ENCODE measurements at regions not wholly inside any gene's neighbourhood (a gene's known extent, or its start where the extent isn't known, plus 50 kb on each side); places are given as distances from the start of the nearest gene placed in this dataset.

- no peak for TF ChIP-seq CEBPB (IDR thresholded peaks at IDR 0.05; ENCODE audit: borderline replicate concordance in 1 of 2, low read depth in 2 of 2, low read length in 2 of 2)
- no peak for TF ChIP-seq YY1 (IDR thresholded peaks at IDR 0.05; ENCODE audit: low read depth, low read length)
- TF ChIP-seq USF1 (IDR thresholded peaks at IDR 0.05; ENCODE audit: borderline replicate concordance, extremely low read length, insufficient read depth, low read depth, low read length) = no peak
- TF ChIP-seq MYB (IDR thresholded peaks at IDR 0.05; ENCODE audit: borderline replicate concordance, low read depth, low read length) = no peak
- no peak for TF ChIP-seq SREBF2 (IDR thresholded peaks at IDR 0.05; ENCODE audit: low read length)
- no peak for TF ChIP-seq EGR1 (IDR thresholded peaks at IDR 0.05; ENCODE audit: borderline replicate concordance in 1 of 2, low read depth in 2 of 2, low read length in 2 of 2)
- no peak for TF ChIP-seq ATF3 (IDR thresholded peaks at IDR 0.05; ENCODE audit: borderline replicate concordance, extremely low read depth, low read depth, low read length)
- TF ChIP-seq CHD2 (IDR thresholded peaks at IDR 0.05; ENCODE audit: borderline replicate concordance, low read depth, low read length) = no peak
Measured at GRCh38 chr3:88230638-88231037, 80.9 kb downstream of the C3orf38 start (continued).

- H2AFZ ChIP-seq (ENCODE audit: control insufficient read depth, low read depth, low read length) = no peak overlapping the region
- WGBS (ENCODE audit: insufficient coverage, insufficient replicate concordance, low lambda C conversion rate, missing lambda C conversion rate) = 14% methylated on average over 4 of the region's 4 CpGs
- intact Hi-C loops (cut with micrococcal nuclease; ENCODE audit: unreplicated experiment) = no loop called here
- POLR2A ChIA-PET = no interaction called here
- ATAC-seq = no peak
- H3K27me3 ChIP-seq (replicated peaks in 1 of 2; ENCODE audit: control insufficient read depth in 2 of 2, insufficient read depth in 2 of 2, low read length in 1 of 2) = no peaks in the 10 kb centered on the region; a peak in 1 of 4 replicates
- in situ Hi-C loops (cut with MboI) = no loop called here
- no peak overlapping the region for H3K27ac ChIP-seq (ENCODE audit: control insufficient read depth, insufficient read depth)
- no peak overlapping the region for H3K4me3 ChIP-seq
- no peaks in the 10 kb centered on the region for H3K9me3 ChIP-seq (replicated peaks; ENCODE audit: control insufficient read depth, insufficient read depth, low read length)
- RAD21 ChIA-PET (ENCODE audit: unreplicated experiment) = no interaction called here
- H3K4me1 ChIP-seq (ENCODE audit: control insufficient read depth, insufficient read depth, low read length) = no peaks in the 10 kb centered on the region
- no peak for TF ChIP-seq KDM1A (IDR thresholded peaks at IDR 0.05; ENCODE audit: borderline replicate concordance)
- TF ChIP-seq ZZZ3 (IDR thresholded peaks at IDR 0.05; ENCODE audit: control insufficient read depth, insufficient read length, low read depth) = no peak
- no peak for TF ChIP-seq LARP7 (IDR thresholded peaks at IDR 0.05)
- no peak for TF ChIP-seq NR2C1 (IDR thresholded peaks at IDR 0.05)
- TF ChIP-seq RAD21 (IDR thresholded peaks at IDR 0.05; ENCODE audit: insufficient read depth, low read depth, low read length) = no peak
- TF ChIP-seq NBN (IDR thresholded peaks at IDR 0.05) = no peak
- no peak for TF ChIP-seq WRNIP1 (IDR thresholded peaks at IDR 0.05; ENCODE audit: borderline replicate concordance, low read depth, low read length)
- TF ChIP-seq CREB1 (IDR thresholded peaks at IDR 0.05; ENCODE audit: low read depth) = no peak
- no peak for TF ChIP-seq SIN3A (IDR thresholded peaks at IDR 0.05; ENCODE audit: low read depth, low read length)
- no peak for TF ChIP-seq NFXL1 (IDR thresholded peaks at IDR 0.05; ENCODE audit: borderline replicate concordance)
- no peak for TF ChIP-seq TARDBP (IDR thresholded peaks at IDR 0.05; ENCODE audit: borderline replicate concordance)
- no peak for TF ChIP-seq BHLHE40 (IDR thresholded peaks at IDR 0.05; ENCODE audit: borderline replicate concordance in 1 of 2, low read depth in 2 of 2, low read length in 1 of 2)
- TF ChIP-seq IRF3 (IDR thresholded peaks at IDR 0.05) = no peak
- no peak for TF ChIP-seq EGR1 (IDR thresholded peaks at IDR 0.05; ENCODE audit: borderline replicate concordance in 1 of 2, low read depth in 2 of 2, low read length in 2 of 2)
- no peak for TF ChIP-seq CHD1 (IDR thresholded peaks at IDR 0.05; ENCODE audit: low read depth, low read length)
- DNase-seq (ENCODE audit: low read depth, low spot score) = no peak
- no TSS peak for BruUV-seq (replicated peaks)
- no peaks in the 10 kb centered on the region for H3K79me2 ChIP-seq (ENCODE audit: control insufficient read depth, insufficient read depth, low read length)
- FAIRE-seq = no peak
- CTCF ChIA-PET = interaction anchor here (0.6 kb wide), 1 partner anchor 534 kb away, joined by 3 read pairs; no protein-coding TSS in a partner anchor
- H4K20me1 ChIP-seq (ENCODE audit: control insufficient read depth, insufficient read depth) = no peaks in the 10 kb centered on the region
- no peaks in the 10 kb centered on the region for H3K36me3 ChIP-seq (ENCODE audit: control insufficient read depth in 2 of 2, insufficient read depth in 2 of 2, low read length in 1 of 2)
- H3K4me2 ChIP-seq (ENCODE audit: control insufficient read depth, insufficient read depth) = no peak overlapping the region
- H3K9ac ChIP-seq (ENCODE audit: control insufficient read depth, insufficient read depth, low read length) = no peak overlapping the region
- SMC1A ChIA-PET (ENCODE audit: uncharacterized antibody, unreplicated experiment) = no interaction called here
Measured at GRCh38 chr3:88231207-88231606, 81.4 kb downstream of the C3orf38 start.

Measured in GM12878 (cell line).